HEK293 (cell line): ENCODE measurements at regions not wholly inside any gene's neighbourhood (a gene's known extent, or its start where the extent isn't known, plus 50 kb on each side); places are given as distances from the start of the nearest gene placed in this dataset.

Experiments used
- MEIS1 ChIP-seq: sonication (generic); formaldehyde crosslinking; IDR thresholded peaks from 2 replicates; pipeline ENCODE4 v1.8.1; 2022; ENCODE audit warnings: missing genetic modification reagents, mild to moderate bottlenecking, borderline replicate concordance
- ZNF248 ChIP-seq: fragments of 450-650 bp; formaldehyde crosslinking; IDR thresholded peaks from 2 replicates; pipeline ENCODE4 v1.5.1; 2017; ENCODE audit warnings: missing biosample characterization, missing genetic modification characterization
- ZNF354C ChIP-seq: fragments of 450-650 bp; formaldehyde crosslinking; IDR thresholded peaks from 2 replicates; pipeline ENCODE4 v1.5.1; 2016; ENCODE audit warnings: missing biosample characterization, missing genetic modification characterization, low read depth, borderline replicate concordance
- ZNF521 ChIP-seq: fragments of 450-650 bp; formaldehyde crosslinking; IDR thresholded peaks from 2 replicates; pipeline ENCODE4 v1.5.1; 2017; ENCODE audit warnings: missing biosample characterization, mild to moderate bottlenecking, missing genetic modification characterization
- ZSCAN16 ChIP-seq: fragments of 450-650 bp; formaldehyde crosslinking; IDR thresholded peaks from 2 replicates; pipeline ENCODE4 v1.5.1; 2016; ENCODE audit warnings: missing biosample characterization, missing genetic modification characterization
- TF ChIP-seq, protein P1 (sequence below): fragments of 450-650 bp; formaldehyde crosslinking; conservative IDR thresholded peaks from 2 replicates; pipeline ENCODE4 v1.5.1; 2016; ENCODE audit warnings: low read depth, missing biosample characterization, missing genetic modification characterization
- TF ChIP-seq, protein P2 (sequence below): fragments of 450-650 bp; formaldehyde crosslinking; IDR thresholded peaks from 2 replicates; pipeline ENCODE4 v1.5.1; 2016; ENCODE audit warnings: missing biosample characterization, missing genetic modification characterization
- TF ChIP-seq, protein P3 (sequence below): fragments of 450-650 bp; formaldehyde crosslinking; IDR thresholded peaks from 2 replicates; pipeline ENCODE4 v1.5.1; 2017; ENCODE audit warnings: missing biosample characterization, mild to moderate bottlenecking, missing genetic modification characterization, moderate library complexity
- TF ChIP-seq, protein P4 (sequence below): fragments of 450-650 bp; formaldehyde crosslinking; IDR thresholded peaks from 2 replicates; pipeline ENCODE4 v1.5.1; 2016; ENCODE audit warnings: missing biosample characterization, missing genetic modification characterization

DNA sequence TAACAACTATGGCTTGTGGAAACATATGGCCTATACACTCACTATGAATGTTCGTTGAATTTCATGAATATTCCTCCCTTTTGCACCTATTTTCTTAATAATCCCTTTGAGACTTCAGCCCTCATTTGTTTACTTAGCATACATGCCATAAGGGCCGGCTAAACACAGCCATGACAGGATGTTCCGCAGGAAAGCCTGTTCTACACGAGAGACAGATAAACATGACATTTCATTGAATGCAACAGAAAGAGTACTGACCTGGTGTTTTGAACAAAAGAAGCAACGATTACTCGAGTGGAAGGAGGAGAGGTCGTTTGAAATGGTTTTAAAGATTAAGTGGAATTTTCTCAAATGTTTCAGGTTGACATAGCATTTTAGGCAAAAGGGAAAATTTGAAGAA is 459.5 kb upstream of the CXADR start:
- TF ChIP-seq ZNF521 (tag by site-specific recombination) (no peak), ZNF354C (tag by site-specific recombination) (no peak), ZSCAN16 (no peak), MEIS1 (no peak), ZNF248 (tag by site-specific recombination) (no peak)
- TF ChIP-seq, protein P1, sequence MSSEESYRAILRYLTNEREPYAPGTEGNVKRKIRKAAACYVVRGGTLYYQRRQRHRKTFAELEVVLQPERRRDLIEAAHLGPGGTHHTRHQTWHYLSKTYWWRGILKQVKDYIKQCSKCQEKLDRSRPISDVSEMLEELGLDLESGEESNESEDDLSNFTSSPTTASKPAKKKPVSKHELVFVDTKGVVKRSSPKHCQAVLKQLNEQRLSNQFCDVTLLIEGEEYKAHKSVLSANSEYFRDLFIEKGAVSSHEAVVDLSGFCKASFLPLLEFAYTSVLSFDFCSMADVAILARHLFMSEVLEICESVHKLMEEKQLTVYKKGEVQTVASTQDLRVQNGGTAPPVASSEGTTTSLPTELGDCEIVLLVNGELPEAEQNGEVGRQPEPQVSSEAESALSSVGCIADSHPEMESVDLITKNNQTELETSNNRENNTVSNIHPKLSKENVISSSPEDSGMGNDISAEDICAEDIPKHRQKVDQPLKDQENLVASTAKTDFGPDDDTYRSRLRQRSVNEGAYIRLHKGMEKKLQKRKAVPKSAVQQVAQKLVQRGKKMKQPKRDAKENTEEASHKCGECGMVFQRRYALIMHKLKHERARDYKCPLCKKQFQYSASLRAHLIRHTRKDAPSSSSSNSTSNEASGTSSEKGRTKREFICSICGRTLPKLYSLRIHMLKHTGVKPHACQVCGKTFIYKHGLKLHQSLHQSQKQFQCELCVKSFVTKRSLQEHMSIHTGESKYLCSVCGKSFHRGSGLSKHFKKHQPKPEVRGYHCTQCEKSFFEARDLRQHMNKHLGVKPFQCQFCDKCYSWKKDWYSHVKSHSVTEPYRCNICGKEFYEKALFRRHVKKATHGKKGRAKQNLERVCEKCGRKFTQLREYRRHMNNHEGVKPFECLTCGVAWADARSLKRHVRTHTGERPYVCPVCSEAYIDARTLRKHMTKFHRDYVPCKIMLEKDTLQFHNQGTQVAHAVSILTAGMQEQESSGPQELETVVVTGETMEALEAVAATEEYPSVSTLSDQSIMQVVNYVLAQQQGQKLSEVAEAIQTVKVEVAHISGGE (tag by site-specific recombination) = no peak
- TF ChIP-seq, protein P2, sequence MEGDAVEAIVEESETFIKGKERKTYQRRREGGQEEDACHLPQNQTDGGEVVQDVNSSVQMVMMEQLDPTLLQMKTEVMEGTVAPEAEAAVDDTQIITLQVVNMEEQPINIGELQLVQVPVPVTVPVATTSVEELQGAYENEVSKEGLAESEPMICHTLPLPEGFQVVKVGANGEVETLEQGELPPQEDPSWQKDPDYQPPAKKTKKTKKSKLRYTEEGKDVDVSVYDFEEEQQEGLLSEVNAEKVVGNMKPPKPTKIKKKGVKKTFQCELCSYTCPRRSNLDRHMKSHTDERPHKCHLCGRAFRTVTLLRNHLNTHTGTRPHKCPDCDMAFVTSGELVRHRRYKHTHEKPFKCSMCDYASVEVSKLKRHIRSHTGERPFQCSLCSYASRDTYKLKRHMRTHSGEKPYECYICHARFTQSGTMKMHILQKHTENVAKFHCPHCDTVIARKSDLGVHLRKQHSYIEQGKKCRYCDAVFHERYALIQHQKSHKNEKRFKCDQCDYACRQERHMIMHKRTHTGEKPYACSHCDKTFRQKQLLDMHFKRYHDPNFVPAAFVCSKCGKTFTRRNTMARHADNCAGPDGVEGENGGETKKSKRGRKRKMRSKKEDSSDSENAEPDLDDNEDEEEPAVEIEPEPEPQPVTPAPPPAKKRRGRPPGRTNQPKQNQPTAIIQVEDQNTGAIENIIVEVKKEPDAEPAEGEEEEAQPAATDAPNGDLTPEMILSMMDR = no peak
- TF ChIP-seq, protein P3, sequence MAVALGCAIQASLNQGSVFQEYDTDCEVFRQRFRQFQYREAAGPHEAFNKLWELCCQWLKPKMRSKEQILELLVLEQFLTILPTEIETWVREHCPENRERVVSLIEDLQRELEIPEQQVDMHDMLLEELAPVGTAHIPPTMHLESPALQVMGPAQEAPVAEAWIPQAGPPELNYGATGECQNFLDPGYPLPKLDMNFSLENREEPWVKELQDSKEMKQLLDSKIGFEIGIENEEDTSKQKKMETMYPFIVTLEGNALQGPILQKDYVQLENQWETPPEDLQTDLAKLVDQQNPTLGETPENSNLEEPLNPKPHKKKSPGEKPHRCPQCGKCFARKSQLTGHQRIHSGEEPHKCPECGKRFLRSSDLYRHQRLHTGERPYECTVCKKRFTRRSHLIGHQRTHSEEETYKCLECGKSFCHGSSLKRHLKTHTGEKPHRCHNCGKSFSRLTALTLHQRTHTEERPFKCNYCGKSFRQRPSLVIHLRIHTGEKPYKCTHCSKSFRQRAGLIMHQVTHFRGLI = no peak
- TF ChIP-seq, protein P4, sequence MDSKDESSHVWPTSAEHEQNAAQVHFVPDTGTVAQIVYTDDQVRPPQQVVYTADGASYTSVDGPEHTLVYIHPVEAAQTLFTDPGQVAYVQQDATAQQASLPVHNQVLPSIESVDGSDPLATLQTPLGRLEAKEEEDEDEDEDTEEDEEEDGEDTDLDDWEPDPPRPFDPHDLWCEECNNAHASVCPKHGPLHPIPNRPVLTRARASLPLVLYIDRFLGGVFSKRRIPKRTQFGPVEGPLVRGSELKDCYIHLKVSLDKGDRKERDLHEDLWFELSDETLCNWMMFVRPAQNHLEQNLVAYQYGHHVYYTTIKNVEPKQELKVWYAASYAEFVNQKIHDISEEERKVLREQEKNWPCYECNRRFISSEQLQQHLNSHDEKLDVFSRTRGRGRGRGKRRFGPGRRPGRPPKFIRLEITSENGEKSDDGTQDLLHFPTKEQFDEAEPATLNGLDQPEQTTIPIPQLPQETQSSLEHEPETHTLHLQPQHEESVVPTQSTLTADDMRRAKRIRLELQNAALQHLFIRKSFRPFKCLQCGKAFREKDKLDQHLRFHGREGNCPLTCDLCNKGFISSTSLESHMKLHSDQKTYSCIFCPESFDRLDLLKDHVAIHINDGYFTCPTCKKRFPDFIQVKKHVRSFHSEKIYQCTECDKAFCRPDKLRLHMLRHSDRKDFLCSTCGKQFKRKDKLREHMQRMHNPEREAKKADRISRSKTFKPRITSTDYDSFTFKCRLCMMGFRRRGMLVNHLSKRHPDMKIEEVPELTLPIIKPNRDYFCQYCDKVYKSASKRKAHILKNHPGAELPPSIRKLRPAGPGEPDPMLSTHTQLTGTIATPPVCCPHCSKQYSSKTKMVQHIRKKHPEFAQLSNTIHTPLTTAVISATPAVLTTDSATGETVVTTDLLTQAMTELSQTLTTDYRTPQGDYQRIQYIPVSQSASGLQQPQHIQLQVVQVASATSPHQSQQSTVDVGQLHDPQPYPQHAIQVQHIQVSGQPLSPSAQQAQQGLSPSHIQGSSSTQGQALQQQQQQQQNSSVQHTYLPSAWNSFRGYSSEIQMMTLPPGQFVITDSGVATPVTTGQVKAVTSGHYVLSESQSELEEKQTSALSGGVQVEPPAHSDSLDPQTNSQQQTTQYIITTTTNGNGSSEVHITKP (tag by site-specific recombination) = no peak
